ENCODE measurements at regions not wholly inside any gene's neighbourhood (a gene's known extent, or its start where the extent isn't known, plus 50 kb on each side); places are given as distances from the start of the nearest gene placed in this dataset.
"Not testable (repeated sequence)": the region's sequence is repeated elsewhere in the genome, so short reads cannot be mapped to it uniquely, and the experiment has no call there.

- DNase-seq (ENCODE audit: low spot score) = not testable (repeated sequence)
These were observed 403.8 kb downstream of the TBC1D32 start for GRCh38 chr6:120930500-120930899.

- no peak for DNase-seq (ENCODE audit: low spot score)
These were observed 410.1 kb downstream of the TBC1D32 start for GRCh38 chr6:120924214-120924613.

GRCh38 chr6:120918137-120918536 lies 416.1 kb downstream of the TBC1D32 start:
- DNase-seq (ENCODE audit: low spot score) = no peak

- DNase-seq (ENCODE audit: low spot score) = no peak
These were observed 417.4 kb downstream of the TBC1D32 start for GRCh38 chr6:120916844-120917243.

GRCh38 chr6:120913486-120913885 lies 420.8 kb downstream of the TBC1D32 start:
- DNase-seq (ENCODE audit: low spot score) = no peak

GRCh38 chr6:120908767-120909166 lies 425.5 kb downstream of the TBC1D32 start:
- DNase-seq (ENCODE audit: low spot score) = no peak

- DNase-seq (ENCODE audit: low spot score) = no peak
These were observed 430.4 kb downstream of the TBC1D32 start for GRCh38 chr6:120903836-120904235.

- no peak for DNase-seq (ENCODE audit: low spot score)
These were observed 434.3 kb downstream of the TBC1D32 start for GRCh38 chr6:120899932-120900331.

- DNase-seq (ENCODE audit: low spot score) = no peak
These were observed 440.2 kb downstream of the TBC1D32 start for GRCh38 chr6:120894077-120894476.

GRCh38 chr6:120876931-120877330 lies 457.3 kb downstream of the TBC1D32 start:
- no peak for DNase-seq (ENCODE audit: low spot score)

GRCh38 chr6:120876424-120876823 lies 457.9 kb downstream of the TBC1D32 start:
- DNase-seq (ENCODE audit: low spot score) = no peak

- DNase-seq (ENCODE audit: low spot score) = no peak
These were observed 458.4 kb downstream of the TBC1D32 start for GRCh38 chr6:120875900-120876299.

- DNase-seq (ENCODE audit: low spot score) = no peak
These were observed 459.9 kb downstream of the TBC1D32 start for GRCh38 chr6:120874422-120874821.

- DNase-seq (ENCODE audit: low spot score) = no peak
These were observed 461.0 kb downstream of the TBC1D32 start for GRCh38 chr6:120873125-120873865.

GRCh38 chr6:120872262-120872578 lies 462.1 kb downstream of the TBC1D32 start:
- no peak for DNase-seq (ENCODE audit: low spot score)

- no peak for DNase-seq (ENCODE audit: low spot score)
These were observed 462.6 kb downstream of the TBC1D32 start for GRCh38 chr6:120871416-120872261.

- no peak for DNase-seq (ENCODE audit: low spot score)
These were observed 464.9 kb downstream of the TBC1D32 start for GRCh38 chr6:120869397-120869796.

GRCh38 chr6:120857422-120857821 lies 476.9 kb downstream of the TBC1D32 start:
- DNase-seq (ENCODE audit: low spot score) = no peak

- no peak for DNase-seq (ENCODE audit: low spot score)
These were observed 479.7 kb downstream of the TBC1D32 start for GRCh38 chr6:120854583-120854982.

GRCh38 chr6:120853489-120853888 lies 480.8 kb downstream of the TBC1D32 start:
- DNase-seq (ENCODE audit: low spot score) = no peak

- DNase-seq (ENCODE audit: low spot score) = no peak
These were observed 481.9 kb downstream of the TBC1D32 start for GRCh38 chr6:120852293-120852849.

- peak; percentile 55 for DNase-seq (ENCODE audit: low spot score)
These were observed 508.0 kb downstream of the TBC1D32 start for GRCh38 chr6:120826253-120826652.

GRCh38 chr6:120816794-120817193 lies 517.5 kb downstream of the TBC1D32 start:
- no peak for DNase-seq (ENCODE audit: low spot score)

Measured in D341Med (cell line).